ENCODE measurements at regions not wholly inside any gene's neighbourhood (a gene's known extent, or its start where the extent isn't known, plus 50 kb on each side); places are given as distances from the start of the nearest gene placed in this dataset.

DNA sequence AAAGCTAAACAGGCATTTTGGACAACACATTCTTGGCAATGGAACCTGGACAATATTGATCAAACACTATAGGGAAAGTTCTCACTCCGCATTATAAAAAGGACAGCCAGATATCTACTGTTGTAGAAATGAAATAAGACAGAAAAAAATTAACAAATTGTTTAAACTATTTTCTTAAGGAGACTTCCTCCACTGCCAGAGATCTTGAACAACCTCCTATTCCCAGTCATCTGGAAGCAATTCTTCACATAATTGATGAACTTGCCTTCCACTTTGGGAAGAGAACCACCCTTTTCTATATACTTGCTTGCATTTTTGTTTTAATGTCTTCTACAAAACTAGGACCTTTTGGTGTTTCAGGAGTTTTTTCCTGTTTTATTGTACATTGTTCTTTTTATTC, 216.1 kb downstream of the CASP12 start:
- TF ChIP-seq, protein P1, sequence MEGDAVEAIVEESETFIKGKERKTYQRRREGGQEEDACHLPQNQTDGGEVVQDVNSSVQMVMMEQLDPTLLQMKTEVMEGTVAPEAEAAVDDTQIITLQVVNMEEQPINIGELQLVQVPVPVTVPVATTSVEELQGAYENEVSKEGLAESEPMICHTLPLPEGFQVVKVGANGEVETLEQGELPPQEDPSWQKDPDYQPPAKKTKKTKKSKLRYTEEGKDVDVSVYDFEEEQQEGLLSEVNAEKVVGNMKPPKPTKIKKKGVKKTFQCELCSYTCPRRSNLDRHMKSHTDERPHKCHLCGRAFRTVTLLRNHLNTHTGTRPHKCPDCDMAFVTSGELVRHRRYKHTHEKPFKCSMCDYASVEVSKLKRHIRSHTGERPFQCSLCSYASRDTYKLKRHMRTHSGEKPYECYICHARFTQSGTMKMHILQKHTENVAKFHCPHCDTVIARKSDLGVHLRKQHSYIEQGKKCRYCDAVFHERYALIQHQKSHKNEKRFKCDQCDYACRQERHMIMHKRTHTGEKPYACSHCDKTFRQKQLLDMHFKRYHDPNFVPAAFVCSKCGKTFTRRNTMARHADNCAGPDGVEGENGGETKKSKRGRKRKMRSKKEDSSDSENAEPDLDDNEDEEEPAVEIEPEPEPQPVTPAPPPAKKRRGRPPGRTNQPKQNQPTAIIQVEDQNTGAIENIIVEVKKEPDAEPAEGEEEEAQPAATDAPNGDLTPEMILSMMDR (IDR thresholded peaks at IDR 0.05): no peak
- no peak for TF ChIP-seq POLR2A (IDR thresholded peaks at IDR 0.05)
